Liver (tissue), 8 donors: ENCODE measurements at regions not wholly inside any gene's neighbourhood (a gene's known extent, or its start where the extent isn't known, plus 50 kb on each side); places are given as distances from the start of the nearest gene placed in this dataset.

Experiments used
- DNase-seq: peaks from one replicate; pipeline ENCODE4 v3.0.0-alpha.2; 2017; ENCODE audit warnings: low spot score
- H3K27ac ChIP-seq, 2 donors: one replicate each; pipeline ENCODE4 v1.7.0; 2013; ENCODE audit warnings: inconsistent platforms in 2 of 2, low read length in 2 of 2, control low read depth in 1 of 2, low read depth in 1 of 2, mild to moderate bottlenecking in 1 of 2
- H3K27me3 ChIP-seq, 4 donors: one replicate each; pipeline versions ENCODE4 v1.6.1 to v1.7.0; 2013; ENCODE audit warnings: low read length in 3 of 4, inconsistent platforms in 1 of 4, mild to moderate bottlenecking in 1 of 4, moderate library complexity in 1 of 4; ENCODE audit not compliant: control insufficient read depth in 4 of 4, insufficient read depth in 4 of 4
- H3K36me3 ChIP-seq, 4 donors: one replicate each; pipeline versions ENCODE4 v1.6.1 to v1.7.0; 2013; ENCODE audit warnings: low read length in 3 of 4, mild to moderate bottlenecking in 3 of 4, low read depth in 1 of 4, moderate library complexity in 1 of 4; ENCODE audit not compliant: control insufficient read depth in 4 of 4, insufficient read depth in 3 of 4
- H3K4me1 ChIP-seq, 4 donors: one replicate each; pipeline versions ENCODE4 v1.6.1 to v1.7.0; 2013; ENCODE audit warnings: low read length in 3 of 4, mild to moderate bottlenecking in 3 of 4, moderate library complexity in 1 of 4; ENCODE audit not compliant: control insufficient read depth in 4 of 4, insufficient read depth in 4 of 4
- H3K4me3 ChIP-seq, 3 donors: one replicate each; pipeline versions ENCODE4 v1.6.1 to v1.7.0; 2013; ENCODE audit warnings: low read length in 3 of 3, control low read depth in 1 of 3, low read depth in 1 of 3, mild to moderate bottlenecking in 1 of 3
- H3K9ac ChIP-seq, 2 donors: one replicate each; pipeline ENCODE4 v1.7.0; 2013; ENCODE audit warnings: low read length in 2 of 2, mild to moderate bottlenecking in 2 of 2, moderate library complexity in 2 of 2, control low read depth in 1 of 2, low read depth in 1 of 2
- H3K9me3 ChIP-seq, 4 donors: one replicate each; pipeline versions ENCODE4 v1.6.1 to v1.7.0; 2013; ENCODE audit warnings: low read length in 3 of 4; ENCODE audit not compliant: control insufficient read depth in 4 of 4
- ATF3 ChIP-seq: IDR thresholded peaks from 2 replicates; pipeline ENCODE4 v1.6.1; 2016; ENCODE audit warnings: antibody characterized with exemption
- FOXA2 ChIP-seq: IDR thresholded peaks from 2 replicates; pipeline ENCODE4 v1.6.1; 2016; ENCODE audit warnings: antibody characterized with exemption
- GABPA ChIP-seq, 2 donors: IDR thresholded peaks in 1 of 2; conservative IDR thresholded peaks in 1 of 2; 2 replicates each; pipeline ENCODE4 v1.6.1; 2016; ENCODE audit warnings: antibody characterized with exemption in 2 of 2, mild to moderate bottlenecking in 1 of 2, moderate library complexity in 1 of 2
- HNF4A ChIP-seq, 2 donors: conservative IDR thresholded peaks; 2 replicates each; pipeline ENCODE4 v1.6.1; 2016; ENCODE audit warnings: antibody characterized with exemption in 2 of 2, mild to moderate bottlenecking in 2 of 2
- HNF4G ChIP-seq: IDR thresholded peaks from 2 replicates; pipeline ENCODE4 v1.6.1; 2016; ENCODE audit warnings: antibody characterized with exemption
- JUND ChIP-seq, 2 donors: IDR thresholded peaks; 2 replicates each; pipeline ENCODE4 v1.6.1; 2016; ENCODE audit warnings: antibody characterized with exemption in 2 of 2
- MAX ChIP-seq: IDR thresholded peaks from 2 replicates; pipeline ENCODE4 v1.6.1; 2016; ENCODE audit warnings: antibody characterized with exemption
- RAD21 ChIP-seq, 2 donors: IDR thresholded peaks; 2 replicates each; pipeline ENCODE4 v1.6.1; 2016; ENCODE audit warnings: antibody characterized with exemption in 2 of 2, mild to moderate bottlenecking in 2 of 2
- REST ChIP-seq: IDR thresholded peaks from 2 replicates; pipeline ENCODE4 v1.6.1; 2016; ENCODE audit warnings: antibody characterized with exemption, mild to moderate bottlenecking
- SP1 ChIP-seq: IDR thresholded peaks from 2 replicates; pipeline ENCODE4 v1.6.1; 2018; ENCODE audit warnings: antibody characterized with exemption, mild to moderate bottlenecking
- WGBS: extraction: QIAGEN DNeasy Blood & Tissue Kit; methylation state at CpG from one replicate; pipeline ENCODE4 v1.1.7; 2013; 5-methylcytosine and 5-hydroxymethylcytosine counted together
- TF ChIP-seq, protein P1 (sequence below): IDR thresholded peaks from 2 replicates; pipeline ENCODE4 v1.6.1; 2016; ENCODE audit warnings: antibody characterized with exemption
- TF ChIP-seq, protein P2 (sequence below): fragments of 150-350 bp; IDR thresholded peaks from 2 replicates; pipeline ENCODE4 v1.5.1; 2017; ENCODE audit warnings: improper control_type of control experiment, low read depth, low read length; ENCODE audit not compliant: missing input control
- donor health status: healthy.
- donor health status: healthy.
- donor health status: healthy.
- donor health status: healthy.
- donor health status: healthy.

- TF ChIP-seq, protein P1, sequence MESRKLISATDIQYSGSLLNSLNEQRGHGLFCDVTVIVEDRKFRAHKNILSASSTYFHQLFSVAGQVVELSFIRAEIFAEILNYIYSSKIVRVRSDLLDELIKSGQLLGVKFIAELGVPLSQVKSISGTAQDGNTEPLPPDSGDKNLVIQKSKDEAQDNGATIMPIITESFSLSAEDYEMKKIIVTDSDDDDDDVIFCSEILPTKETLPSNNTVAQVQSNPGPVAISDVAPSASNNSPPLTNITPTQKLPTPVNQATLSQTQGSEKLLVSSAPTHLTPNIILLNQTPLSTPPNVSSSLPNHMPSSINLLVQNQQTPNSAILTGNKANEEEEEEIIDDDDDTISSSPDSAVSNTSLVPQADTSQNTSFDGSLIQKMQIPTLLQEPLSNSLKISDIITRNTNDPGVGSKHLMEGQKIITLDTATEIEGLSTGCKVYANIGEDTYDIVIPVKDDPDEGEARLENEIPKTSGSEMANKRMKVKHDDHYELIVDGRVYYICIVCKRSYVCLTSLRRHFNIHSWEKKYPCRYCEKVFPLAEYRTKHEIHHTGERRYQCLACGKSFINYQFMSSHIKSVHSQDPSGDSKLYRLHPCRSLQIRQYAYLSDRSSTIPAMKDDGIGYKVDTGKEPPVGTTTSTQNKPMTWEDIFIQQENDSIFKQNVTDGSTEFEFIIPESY = no peak
- TF ChIP-seq HNF4G = no peak
- TF ChIP-seq GABPA (IDR thresholded peaks at IDR 0.05 in 1 of 2, conservative IDR thresholded peaks at IDR 0.05 in 1 of 2) = no peak
- TF ChIP-seq SP1 = no peak
- no peak for TF ChIP-seq RAD21 (IDR thresholded peaks at IDR 0.05)
- no peak for TF ChIP-seq MAX
- TF ChIP-seq JUND (IDR thresholded peaks at IDR 0.05) = no peak
- TF ChIP-seq ATF3 = no peak
These were observed 1010.8 kb upstream of the EYS start (continued) for GRCh38 chr6:66717801-66718200.

GRCh38 chr6:66699385-66699784 is 992.4 kb upstream of the EYS start:
- Histone ChIP-seq H3K4me1 (no peaks in the 10 kb centered on the region), H3K36me3 (no peaks in the 10 kb centered on the region), H3K27ac (no peak overlapping the region), H3K4me3 (no peak overlapping the region), H3K9ac (no peak overlapping the region), H3K9me3 (no peaks in the 10 kb centered on the region), H3K27me3 (no peaks in the 10 kb centered on the region)
- TF ChIP-seq GABPA (IDR thresholded peaks at IDR 0.05 in 1 of 2, conservative IDR thresholded peaks at IDR 0.05 in 1 of 2) = no peak
- TF ChIP-seq, protein P2, sequence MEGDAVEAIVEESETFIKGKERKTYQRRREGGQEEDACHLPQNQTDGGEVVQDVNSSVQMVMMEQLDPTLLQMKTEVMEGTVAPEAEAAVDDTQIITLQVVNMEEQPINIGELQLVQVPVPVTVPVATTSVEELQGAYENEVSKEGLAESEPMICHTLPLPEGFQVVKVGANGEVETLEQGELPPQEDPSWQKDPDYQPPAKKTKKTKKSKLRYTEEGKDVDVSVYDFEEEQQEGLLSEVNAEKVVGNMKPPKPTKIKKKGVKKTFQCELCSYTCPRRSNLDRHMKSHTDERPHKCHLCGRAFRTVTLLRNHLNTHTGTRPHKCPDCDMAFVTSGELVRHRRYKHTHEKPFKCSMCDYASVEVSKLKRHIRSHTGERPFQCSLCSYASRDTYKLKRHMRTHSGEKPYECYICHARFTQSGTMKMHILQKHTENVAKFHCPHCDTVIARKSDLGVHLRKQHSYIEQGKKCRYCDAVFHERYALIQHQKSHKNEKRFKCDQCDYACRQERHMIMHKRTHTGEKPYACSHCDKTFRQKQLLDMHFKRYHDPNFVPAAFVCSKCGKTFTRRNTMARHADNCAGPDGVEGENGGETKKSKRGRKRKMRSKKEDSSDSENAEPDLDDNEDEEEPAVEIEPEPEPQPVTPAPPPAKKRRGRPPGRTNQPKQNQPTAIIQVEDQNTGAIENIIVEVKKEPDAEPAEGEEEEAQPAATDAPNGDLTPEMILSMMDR = no peak
- TF ChIP-seq HNF4G = no peak
- TF ChIP-seq REST = no peak
- TF ChIP-seq MAX = no peak
- TF ChIP-seq FOXA2 = no peak
- no peak for TF ChIP-seq HNF4A (conservative IDR thresholded peaks at IDR 0.05)
- TF ChIP-seq ATF3 = no peak
- no peak for DNase-seq
- 38% methylated on average over 1 of the region's 1 CpG for WGBS
